ENCODE measurements at regions not wholly inside any gene's neighbourhood (a gene's known extent, or its start where the extent isn't known, plus 50 kb on each side); places are given as distances from the start of the nearest gene placed in this dataset.

DNA sequence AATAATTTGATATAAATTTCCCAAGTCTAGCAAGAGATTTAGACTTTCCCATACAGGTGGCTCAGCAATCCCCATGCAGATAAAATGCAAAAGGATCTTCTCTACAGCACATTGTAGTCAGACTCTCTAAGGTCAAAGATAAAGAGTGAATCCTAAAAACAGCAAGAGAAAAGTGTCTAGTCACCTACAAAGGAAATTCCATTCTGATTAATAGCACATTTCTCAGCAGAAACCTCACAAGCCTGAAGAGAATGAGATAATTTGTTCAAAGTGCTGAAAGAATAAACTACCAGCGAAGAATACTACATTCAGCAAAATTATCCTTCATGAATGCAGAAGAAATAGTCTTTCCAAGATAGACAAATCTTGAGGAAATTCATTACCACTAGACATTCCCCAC is 493.3 kb downstream of the PRELID2 start:
- TF ChIP-seq, protein P1, sequence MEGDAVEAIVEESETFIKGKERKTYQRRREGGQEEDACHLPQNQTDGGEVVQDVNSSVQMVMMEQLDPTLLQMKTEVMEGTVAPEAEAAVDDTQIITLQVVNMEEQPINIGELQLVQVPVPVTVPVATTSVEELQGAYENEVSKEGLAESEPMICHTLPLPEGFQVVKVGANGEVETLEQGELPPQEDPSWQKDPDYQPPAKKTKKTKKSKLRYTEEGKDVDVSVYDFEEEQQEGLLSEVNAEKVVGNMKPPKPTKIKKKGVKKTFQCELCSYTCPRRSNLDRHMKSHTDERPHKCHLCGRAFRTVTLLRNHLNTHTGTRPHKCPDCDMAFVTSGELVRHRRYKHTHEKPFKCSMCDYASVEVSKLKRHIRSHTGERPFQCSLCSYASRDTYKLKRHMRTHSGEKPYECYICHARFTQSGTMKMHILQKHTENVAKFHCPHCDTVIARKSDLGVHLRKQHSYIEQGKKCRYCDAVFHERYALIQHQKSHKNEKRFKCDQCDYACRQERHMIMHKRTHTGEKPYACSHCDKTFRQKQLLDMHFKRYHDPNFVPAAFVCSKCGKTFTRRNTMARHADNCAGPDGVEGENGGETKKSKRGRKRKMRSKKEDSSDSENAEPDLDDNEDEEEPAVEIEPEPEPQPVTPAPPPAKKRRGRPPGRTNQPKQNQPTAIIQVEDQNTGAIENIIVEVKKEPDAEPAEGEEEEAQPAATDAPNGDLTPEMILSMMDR (IDR thresholded peaks at IDR 0.05): no peak
- TF ChIP-seq SIN3A (IDR thresholded peaks at IDR 0.05; ENCODE audit: borderline replicate concordance, insufficient read depth, low read depth, low read length): no peak
- TF ChIP-seq POLR2AphosphoS5 (IDR thresholded peaks at IDR 0.05; ENCODE audit: low read depth, low read length): no peak
